ENCODE measurements at regions not wholly inside any gene's neighbourhood (a gene's known extent, or its start where the extent isn't known, plus 50 kb on each side); places are given as distances from the start of the nearest gene placed in this dataset.

GRCh38 chr12:67598598-67598997, 49.9 kb upstream of the DYRK2 start:
- TF ChIP-seq SPI1 (IDR thresholded peaks at IDR 0.05; ENCODE audit: borderline replicate concordance, insufficient read depth, low read depth, low read length) (no peak), GABPA (IDR thresholded peaks at IDR 0.05; ENCODE audit: low read depth) (no peak), USF2 (IDR thresholded peaks at IDR 0.05; ENCODE audit: borderline replicate concordance, low read depth, low read length) (no peak), CTCF (IDR thresholded peaks at IDR 0.05 in 2 of 3, conservative IDR thresholded peaks at IDR 0.05 in 1 of 3; ENCODE audit: control insufficient read depth in 2 of 3, extremely low read depth in 1 of 3, insufficient read depth in 1 of 3, low read depth in 3 of 3, low read length in 3 of 3) (no peak), TAF1 (IDR thresholded peaks at IDR 0.05; ENCODE audit: borderline replicate concordance, low read depth, low read length) (no peak), SP1 (IDR thresholded peaks at IDR 0.05; ENCODE audit: low read depth, low read length) (no peak), FOXM1 (IDR thresholded peaks at IDR 0.05; ENCODE audit: low read depth, low read length) (no peak), NR2C1 (IDR thresholded peaks at IDR 0.05) (no peak), ATF2 (IDR thresholded peaks at IDR 0.05; ENCODE audit: low read length) (no peak), POLR2A (IDR thresholded peaks at IDR 0.05; ENCODE audit: low read depth, low read length) (no peak), HDGF (IDR thresholded peaks at IDR 0.05) (no peak), TARDBP (IDR thresholded peaks at IDR 0.05; ENCODE audit: borderline replicate concordance) (no peak)

Measured in GM12878 (cell line).